ENCODE measurements at regions not wholly inside any gene's neighbourhood (a gene's known extent, or its start where the extent isn't known, plus 50 kb on each side); places are given as distances from the start of the nearest gene placed in this dataset.
"Not testable (repeated sequence)": the region's sequence is repeated elsewhere in the genome, so short reads cannot be mapped to it uniquely, and the experiment has no call there.

- DNase-seq: no peak
Observed at GRCh38 chr1:121519042-121519755, 334.4 kb downstream of the SRGAP2C start.

- DNase-seq: not testable (repeated sequence)
Observed at GRCh38 chr1:121519756-121520286, 335.0 kb downstream of the SRGAP2C start.

GRCh38 chr1:121522061-121522759 lies 337.4 kb downstream of the SRGAP2C start:
- DNase-seq: no peak

GRCh38 chr1:121523112-121523511 lies 338.3 kb downstream of the SRGAP2C start:
- DNase-seq: not testable (repeated sequence)

GRCh38 chr1:121525355-121525754 lies 340.6 kb downstream of the SRGAP2C start:
- DNase-seq: no peak

- DNase-seq: not testable (repeated sequence)
Observed at GRCh38 chr1:121528958-121529357, 344.2 kb downstream of the SRGAP2C start.

- DNase-seq: not testable (repeated sequence)
Observed at GRCh38 chr1:121530026-121530425, 345.3 kb downstream of the SRGAP2C start.

- not testable (repeated sequence) for DNase-seq
Observed at GRCh38 chr1:121531747-121532146, 347.0 kb downstream of the SRGAP2C start.

- not testable (repeated sequence) for DNase-seq
Observed at GRCh38 chr1:121538148-121538547, 353.4 kb downstream of the SRGAP2C start.

GRCh38 chr1:121538943-121539575 lies 354.3 kb downstream of the SRGAP2C start:
- no peak for DNase-seq

- DNase-seq: peak; percentile 1
Observed at GRCh38 chr1:121543988-121544387, 359.2 kb downstream of the SRGAP2C start.

GRCh38 chr1:121544500-121544899 lies 359.7 kb downstream of the SRGAP2C start:
- DNase-seq: no peak

GRCh38 chr1:121545899-121546298 lies 361.1 kb downstream of the SRGAP2C start:
- DNase-seq: not testable (repeated sequence)

GRCh38 chr1:121546830-121547591 lies 362.2 kb downstream of the SRGAP2C start:
- DNase-seq: no peak

GRCh38 chr1:121547726-121548125 lies 363.0 kb downstream of the SRGAP2C start:
- DNase-seq: not testable (repeated sequence)

- not testable (repeated sequence) for DNase-seq
Observed at GRCh38 chr1:121550817-121551216, 366.0 kb downstream of the SRGAP2C start.

GRCh38 chr1:121551491-121551890 lies 366.7 kb downstream of the SRGAP2C start:
- DNase-seq: not testable (repeated sequence)

- DNase-seq: not testable (repeated sequence)
Observed at GRCh38 chr1:121556560-121556959, 371.8 kb downstream of the SRGAP2C start.

GRCh38 chr1:121558034-121558433 lies 373.3 kb downstream of the SRGAP2C start:
- DNase-seq: not testable (repeated sequence)

GRCh38 chr1:121558514-121558913 lies 373.7 kb downstream of the SRGAP2C start:
- no peak for DNase-seq

- DNase-seq: no peak
Observed at GRCh38 chr1:121566346-121566745, 381.6 kb downstream of the SRGAP2C start.

GRCh38 chr1:121569428-121569827 lies 384.7 kb downstream of the SRGAP2C start:
- DNase-seq: no peak
